PC-9 (cell line): ENCODE measurements at regions not wholly inside any gene's neighbourhood (a gene's known extent, or its start where the extent isn't known, plus 50 kb on each side); places are given as distances from the start of the nearest gene placed in this dataset.

ENCODE experiments used
- CTCF ChIP-seq: fragments of 200-600 bp; sonication (generic); conservative IDR thresholded peaks from 2 replicates; pipeline ENCODE4 v1.6.1; 2017; ENCODE audit warnings: mixed run types, antibody characterized with exemption, mild to moderate bottlenecking, moderate library complexity
- EZH2 ChIP-seq: fragments of 200-600 bp; sonication (generic); IDR thresholded peaks from 2 replicates; pipeline ENCODE4 v1.8.0; 2017; ENCODE audit warnings: antibody characterized with exemption, low read depth

GRCh38 chr6:85771925-85772430, 129.3 kb upstream of the SYNCRIP start:
- TF ChIP-seq CTCF: no peak
- TF ChIP-seq EZH2: no peak
